ENCODE measurements at regions not wholly inside any gene's neighbourhood (a gene's known extent, or its start where the extent isn't known, plus 50 kb on each side); places are given as distances from the start of the nearest gene placed in this dataset.
A peak's percentile ranks its signal among the peaks of the same experiment; 100 is the strongest.

DNA sequence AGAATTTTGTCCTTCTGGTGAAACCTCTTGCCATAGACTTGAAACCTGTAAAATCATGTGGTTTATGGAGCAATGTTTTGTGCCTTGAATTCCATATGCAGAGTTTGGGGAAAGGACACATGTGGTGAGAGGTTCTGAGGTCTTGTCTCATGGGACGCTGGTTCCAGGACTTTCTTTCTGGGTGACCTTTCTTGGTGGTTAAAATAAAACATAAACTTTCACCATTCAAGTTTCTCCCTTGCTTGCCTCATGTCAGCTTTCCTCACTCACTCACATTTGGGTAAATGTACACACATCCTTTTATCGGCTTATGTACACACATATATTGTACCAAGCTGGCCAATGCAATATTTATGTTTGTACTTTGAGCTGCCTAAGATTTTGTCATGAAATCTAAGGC, 144.9 kb upstream of the CELF2 start:
- peaks cover 9 to 12% of the 10 kb centered on the region in 2 experiments for H3K4me1 ChIP-seq (ENCODE audit: control insufficient read depth in 1 of 2, insufficient read depth in 2 of 2, low read length in 2 of 2)
- H3K9me3 ChIP-seq (ENCODE audit: insufficient read depth, low read depth, low read length) = no peaks in the 10 kb centered on the region
- H3K36me3 ChIP-seq (ENCODE audit: control insufficient read depth in 1 of 2, insufficient read depth in 2 of 2, low read length in 2 of 2) = no peaks in the 10 kb centered on the region
- H2AK5ac ChIP-seq (ENCODE audit: low read length) = no peak overlapping the region
- H4K12ac ChIP-seq (ENCODE audit: low read depth, low read length) = no peak overlapping the region
- WGBS (ENCODE audit: extremely low coverage, insufficient coverage, insufficient read length) = no CpG with 5 or more reads among the region's 2 CpGs
- no peak overlapping the region for H2AFZ ChIP-seq (ENCODE audit: insufficient read depth, low read length, poor library complexity)
- DNase-seq = no peak
- no peak overlapping the region for H4K8ac ChIP-seq (ENCODE audit: low read depth, low read length)
- peak overlapping the region; percentile 4 for H2BK12ac ChIP-seq (ENCODE audit: low read length)
- H4K91ac ChIP-seq (ENCODE audit: low read depth, low read length) = no peak overlapping the region
- peak overlapping the region; percentile 11 for H2BK120ac ChIP-seq (ENCODE audit: insufficient read depth, low read length, poor library complexity)
- H3K79me2 ChIP-seq (ENCODE audit: control insufficient read depth, insufficient read depth, low read length, poor library complexity) = no peaks in the 10 kb centered on the region
- H3K27me3 ChIP-seq (ENCODE audit: insufficient read depth, low read length) = no peaks in the 10 kb centered on the region
- no peak overlapping the region for H3K23ac ChIP-seq (ENCODE audit: low read length)
- no peak overlapping the region for H3K14ac ChIP-seq (ENCODE audit: low read length)
- no peak overlapping the region for H3K4ac ChIP-seq (ENCODE audit: low read depth, low read length)
- H3K27ac ChIP-seq (ENCODE audit: low read depth, low read length) = no peak overlapping the region
- H2BK5ac ChIP-seq (ENCODE audit: low read depth, low read length, poor library complexity) = no peak overlapping the region
- no peaks in the 10 kb centered on the region for H3K79me1 ChIP-seq (ENCODE audit: low read length)
- no peak overlapping the region for H3K18ac ChIP-seq (ENCODE audit: low read length)
- H3K4me3 ChIP-seq (ENCODE audit: low read depth, low read length) = no peak overlapping the region
- H3K9ac ChIP-seq (ENCODE audit: low read length) = no peak overlapping the region
- H3K4me2 ChIP-seq (ENCODE audit: low read length) = no peak overlapping the region

DNA sequence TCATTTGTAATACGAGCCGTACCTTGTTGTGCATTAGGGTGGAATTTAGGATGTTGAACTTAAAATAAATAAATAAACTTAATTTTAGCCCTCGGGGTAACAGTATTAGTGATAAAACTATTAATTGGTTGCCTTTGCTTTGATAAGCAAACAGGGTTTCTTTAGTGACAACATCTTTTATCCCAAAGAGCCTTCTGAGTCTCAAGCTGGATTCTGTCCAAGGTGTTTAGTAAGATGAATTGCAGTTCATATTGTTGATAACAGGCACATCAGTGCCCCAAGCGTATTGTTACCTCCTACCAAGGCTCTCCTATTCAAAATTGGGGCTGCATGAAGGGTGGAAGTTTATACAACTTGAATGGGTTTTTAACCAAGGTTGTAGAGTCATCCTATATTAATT, 144.4 kb upstream of the CELF2 start:
- H3K9me3 ChIP-seq (ENCODE audit: insufficient read depth, low read depth, low read length) = no peaks in the 10 kb centered on the region
- H2AFZ ChIP-seq (ENCODE audit: insufficient read depth, low read length, poor library complexity) = no peak overlapping the region
- no peak overlapping the region for H3K4me2 ChIP-seq (ENCODE audit: low read length)
- H2BK12ac ChIP-seq (ENCODE audit: low read length) = no peak overlapping the region
- H4K8ac ChIP-seq (ENCODE audit: low read depth, low read length) = no peak overlapping the region
- H3K27me3 ChIP-seq (ENCODE audit: insufficient read depth, low read length) = no peaks in the 10 kb centered on the region
- no peak overlapping the region for H3K14ac ChIP-seq (ENCODE audit: low read length)
- DNase-seq = no peak
- no peak overlapping the region for H3K9ac ChIP-seq (ENCODE audit: low read length)
- no peak overlapping the region for H2BK120ac ChIP-seq (ENCODE audit: insufficient read depth, low read length, poor library complexity)
- no peaks in the 10 kb centered on the region for H3K79me2 ChIP-seq (ENCODE audit: control insufficient read depth, insufficient read depth, low read length, poor library complexity)
- no peak overlapping the region for H4K12ac ChIP-seq (ENCODE audit: low read depth, low read length)
- no peak overlapping the region for H2AK5ac ChIP-seq (ENCODE audit: low read length)
- H3K18ac ChIP-seq (ENCODE audit: low read length) = no peak overlapping the region
- H3K36me3 ChIP-seq (ENCODE audit: control insufficient read depth in 1 of 2, insufficient read depth in 2 of 2, low read length in 2 of 2) = no peaks in the 10 kb centered on the region
- no peak overlapping the region for H4K91ac ChIP-seq (ENCODE audit: low read depth, low read length)
- H3K4me1 ChIP-seq (ENCODE audit: control insufficient read depth in 1 of 2, insufficient read depth in 2 of 2, low read length in 2 of 2) = peaks cover 9 to 17% of the 10 kb centered on the region in 2 experiments
- no peak overlapping the region for H3K4ac ChIP-seq (ENCODE audit: low read depth, low read length)
- no peak overlapping the region for H3K23ac ChIP-seq (ENCODE audit: low read length)
- H3K79me1 ChIP-seq (ENCODE audit: low read length) = no peaks in the 10 kb centered on the region
- no peak overlapping the region for H3K27ac ChIP-seq (ENCODE audit: low read depth, low read length)
- H3K4me3 ChIP-seq (ENCODE audit: low read depth, low read length) = no peak overlapping the region
- no CpG with 5 or more reads among the region's 4 CpGs for WGBS (ENCODE audit: extremely low coverage, insufficient coverage, insufficient read length)
- no peak overlapping the region for H2BK5ac ChIP-seq (ENCODE audit: low read depth, low read length, poor library complexity)

DNA sequence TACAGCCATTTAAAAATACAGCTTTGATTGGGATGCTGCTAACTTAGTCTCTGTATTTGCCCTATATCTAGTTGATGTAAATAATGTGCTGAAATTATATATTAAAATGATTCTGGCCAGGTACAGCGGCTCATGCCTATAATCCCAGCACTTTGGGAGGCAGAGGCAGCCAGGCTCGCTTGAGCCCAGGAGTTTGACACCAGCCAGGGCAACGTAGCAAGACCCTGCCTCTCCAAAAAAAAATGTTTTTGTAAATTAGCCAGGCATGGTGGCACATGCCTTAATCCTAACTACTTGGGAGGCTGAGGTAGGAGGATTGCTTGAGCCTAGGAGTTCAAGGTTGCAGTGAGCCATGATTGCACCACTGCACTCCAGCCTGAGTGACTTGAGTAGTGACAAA, 143.8 kb upstream of the CELF2 start:
- Histone ChIP-seq H4K91ac (ENCODE audit: low read depth, low read length) (no peak overlapping the region), H3K4me3 (ENCODE audit: low read depth, low read length) (no peak overlapping the region), H3K14ac (ENCODE audit: low read length) (no peak overlapping the region), H2BK120ac (ENCODE audit: insufficient read depth, low read length, poor library complexity) (no peak overlapping the region), H3K23ac (ENCODE audit: low read length) (no peak overlapping the region), H4K8ac (ENCODE audit: low read depth, low read length) (no peak overlapping the region), H3K36me3 (ENCODE audit: control insufficient read depth in 1 of 2, insufficient read depth in 2 of 2, low read length in 2 of 2) (no peaks in the 10 kb centered on the region), H3K4me2 (ENCODE audit: low read length) (no peak overlapping the region), H2AFZ (ENCODE audit: insufficient read depth, low read length, poor library complexity) (no peak overlapping the region), H3K18ac (ENCODE audit: low read length) (no peak overlapping the region), H3K79me2 (ENCODE audit: control insufficient read depth, insufficient read depth, low read length, poor library complexity) (no peaks in the 10 kb centered on the region), H3K27me3 (ENCODE audit: insufficient read depth, low read length) (no peaks in the 10 kb centered on the region), H3K9me3 (ENCODE audit: insufficient read depth, low read depth, low read length) (no peaks in the 10 kb centered on the region), H3K4me1 (ENCODE audit: control insufficient read depth in 1 of 2, insufficient read depth in 2 of 2, low read length in 2 of 2) (peaks cover 9 to 18% of the 10 kb centered on the region in 2 experiments), H3K27ac (ENCODE audit: low read depth, low read length) (no peak overlapping the region), H3K9ac (ENCODE audit: low read length) (no peak overlapping the region), H2BK12ac (ENCODE audit: low read length) (no peak overlapping the region), H3K4ac (ENCODE audit: low read depth, low read length) (no peak overlapping the region), H3K79me1 (ENCODE audit: low read length) (no peaks in the 10 kb centered on the region), H2BK5ac (ENCODE audit: low read depth, low read length, poor library complexity) (no peak overlapping the region), H4K12ac (ENCODE audit: low read depth, low read length) (no peak overlapping the region), H2AK5ac (ENCODE audit: low read length) (no peak overlapping the region)
- whole genome bisulfite sequencing (ENCODE audit: extremely low coverage, insufficient coverage, insufficient read length) = no CpG with 5 or more reads among the region's 3 CpGs
- DNase-seq = no peak

DNA sequence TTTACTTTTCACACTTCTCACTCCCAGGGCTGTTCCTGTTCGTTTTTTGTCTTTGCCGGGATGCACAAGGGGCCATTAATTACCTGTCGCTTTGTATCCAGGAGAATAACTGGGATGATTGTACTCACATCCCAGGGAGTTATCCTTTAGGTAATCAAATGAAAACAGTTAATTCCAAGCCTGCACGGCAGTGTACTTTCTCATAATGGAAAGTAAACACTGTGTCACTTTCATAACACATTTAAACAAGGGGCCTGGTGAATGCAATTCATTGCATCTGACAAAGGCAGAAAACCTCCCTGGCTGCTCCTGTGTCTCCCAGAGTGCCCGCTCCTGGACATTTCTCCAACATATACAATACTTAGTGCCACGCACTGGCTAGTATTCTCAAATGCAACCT, 138.7 kb upstream of the CELF2 start:
- no peak overlapping the region for H3K27ac ChIP-seq (ENCODE audit: low read depth, low read length)
- H3K27me3 ChIP-seq (ENCODE audit: insufficient read depth, low read length) = no peaks in the 10 kb centered on the region
- H3K4me3 ChIP-seq (ENCODE audit: low read depth, low read length) = no peak overlapping the region
- H3K36me3 ChIP-seq (ENCODE audit: control insufficient read depth in 1 of 2, insufficient read depth in 2 of 2, low read length in 2 of 2) = no peaks in the 10 kb centered on the region
- H2AFZ ChIP-seq (ENCODE audit: insufficient read depth, low read length, poor library complexity) = no peak overlapping the region
- H2BK5ac ChIP-seq (ENCODE audit: low read depth, low read length, poor library complexity) = no peak overlapping the region
- H3K4me1 ChIP-seq (ENCODE audit: control insufficient read depth in 1 of 2, insufficient read depth in 2 of 2, low read length in 2 of 2) = peaks cover 0 to 7% of the 10 kb centered on the region in 2 experiments
- WGBS (ENCODE audit: extremely low coverage, insufficient coverage, insufficient read length) = no CpG with 5 or more reads among the region's 6 CpGs
- H3K14ac ChIP-seq (ENCODE audit: low read length) = no peak overlapping the region
- H3K23ac ChIP-seq (ENCODE audit: low read length) = no peak overlapping the region
- no peak overlapping the region for H3K4me2 ChIP-seq (ENCODE audit: low read length)
- no peak overlapping the region for H2BK12ac ChIP-seq (ENCODE audit: low read length)
- H3K18ac ChIP-seq (ENCODE audit: low read length) = no peak overlapping the region
- no peak overlapping the region for H4K12ac ChIP-seq (ENCODE audit: low read depth, low read length)
- H3K9me3 ChIP-seq (ENCODE audit: insufficient read depth, low read depth, low read length) = no peaks in the 10 kb centered on the region
- H3K79me1 ChIP-seq (ENCODE audit: low read length) = no peaks in the 10 kb centered on the region
- H3K79me2 ChIP-seq (ENCODE audit: control insufficient read depth, insufficient read depth, low read length, poor library complexity) = no peaks in the 10 kb centered on the region
- H3K9ac ChIP-seq (ENCODE audit: low read length) = no peak overlapping the region
- H3K4ac ChIP-seq (ENCODE audit: low read depth, low read length) = no peak overlapping the region
- H4K8ac ChIP-seq (ENCODE audit: low read depth, low read length) = no peak overlapping the region
- DNase-seq = no peak
- no peak overlapping the region for H2AK5ac ChIP-seq (ENCODE audit: low read length)
- no peak overlapping the region for H4K91ac ChIP-seq (ENCODE audit: low read depth, low read length)
- no peak overlapping the region for H2BK120ac ChIP-seq (ENCODE audit: insufficient read depth, low read length, poor library complexity)
